GM18951 (cell line): ENCODE measurements at regions not wholly inside any gene's neighbourhood (a gene's known extent, or its start where the extent isn't known, plus 50 kb on each side); places are given as distances from the start of the nearest gene placed in this dataset.

Source experiments
- POLR2A ChIP-seq: IDR thresholded peaks from 4 replicates; pipeline ENCODE4 v1.6.1; 2011; ENCODE audit warnings: mild to moderate bottlenecking; ENCODE audit not compliant: insufficient read length, insufficient read depth; ENCODE audit errors: extremely low read depth
- in situ Hi-C: fragments of 300-500 bp; cut with MboI; formaldehyde crosslinking; loops from one replicate; pipeline ENCODE4 v1.12.0; 2022; ENCODE audit warnings: low sequenced_read_pairs, mixed read lengths, inconsistent platforms; ENCODE audit not compliant: unreplicated experiment

DNA sequence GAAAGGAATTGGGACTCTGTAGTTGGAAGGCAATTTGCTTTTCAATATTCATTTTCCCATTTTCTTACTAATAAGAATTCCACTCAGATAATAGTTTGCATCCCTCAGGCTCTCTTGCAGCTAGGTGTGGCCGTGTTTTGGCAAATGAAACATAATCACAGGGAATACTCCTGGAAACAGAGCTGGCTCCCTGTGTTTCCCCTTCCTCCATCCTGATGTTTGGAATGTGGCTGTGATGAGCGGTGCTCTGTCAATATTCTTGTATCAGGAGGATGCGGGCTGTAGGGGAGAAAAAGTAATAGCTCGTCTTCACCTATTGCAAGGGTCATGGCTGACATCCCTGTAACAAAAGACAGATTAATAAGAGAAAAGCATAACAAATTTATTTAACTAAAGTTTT lies 271.0 kb downstream of the MYCN start:
- in situ Hi-C loops, result no loop called here
- no peak for TF ChIP-seq POLR2A

DNA sequence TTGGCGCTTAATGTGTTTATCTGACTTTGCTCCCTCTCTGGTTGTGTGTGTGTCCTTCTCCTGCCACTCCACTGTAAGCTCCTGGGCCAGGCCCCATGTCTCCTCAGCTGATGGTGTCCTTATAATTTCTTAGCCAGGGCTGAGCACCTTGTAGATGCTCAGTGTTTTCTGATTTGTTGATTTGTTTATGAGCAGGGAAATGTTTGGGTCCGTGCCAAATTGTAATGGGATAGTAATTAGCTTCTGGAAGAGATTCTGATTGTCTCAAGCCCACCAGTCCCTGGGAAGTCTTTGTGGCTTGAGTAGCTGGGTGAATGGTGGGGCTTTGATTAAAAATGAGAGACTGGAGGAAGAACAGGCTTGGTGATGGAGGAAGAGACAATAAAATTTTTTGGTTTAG lies 270.5 kb downstream of the MYCN start:
- TF ChIP-seq POLR2A, result no peak
- in situ Hi-C loops, result no loop called here

DNA sequence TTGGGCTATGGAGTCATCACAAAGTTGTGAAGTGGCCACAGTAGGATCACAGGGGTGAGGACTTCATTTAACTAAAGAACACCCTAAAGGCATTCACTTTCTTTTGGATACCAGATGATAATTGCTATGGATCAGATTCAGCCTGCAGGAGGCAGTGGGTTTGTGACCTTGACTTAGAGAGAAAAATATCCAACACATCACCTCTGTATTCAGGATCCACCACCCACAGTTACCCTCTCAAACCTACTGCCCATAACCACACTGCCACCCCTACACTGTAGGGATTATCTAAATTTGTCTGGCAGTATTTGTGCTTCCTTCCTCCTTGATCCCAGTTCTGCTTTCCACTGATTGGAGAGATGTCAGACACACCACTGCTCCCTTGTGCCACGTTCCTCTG lies 269.4 kb downstream of the MYCN start:
- in situ Hi-C loops, result no loop called here
- no peak for TF ChIP-seq POLR2A

DNA sequence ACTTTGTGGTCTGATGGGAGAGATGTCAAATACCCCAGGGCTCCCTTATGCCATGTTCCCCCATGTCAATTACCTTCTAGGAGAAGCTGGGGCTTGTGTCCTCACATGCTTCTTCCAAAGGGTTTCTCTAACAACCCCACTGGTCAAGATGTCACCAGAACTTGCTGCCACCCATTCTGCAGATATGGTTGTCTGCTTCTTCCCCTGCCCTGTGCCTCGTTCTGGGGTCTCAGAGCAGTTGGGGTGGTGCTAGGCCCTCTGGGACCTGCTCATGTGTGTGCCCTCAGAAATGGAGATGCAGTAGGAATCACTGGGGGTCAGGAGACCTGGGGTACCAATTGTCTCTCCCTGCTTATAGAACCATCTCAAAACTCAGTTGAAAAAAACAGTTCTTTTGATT lies 268.6 kb downstream of the MYCN start:
- in situ Hi-C loops, result no loop called here
- TF ChIP-seq POLR2A, result no peak

DNA sequence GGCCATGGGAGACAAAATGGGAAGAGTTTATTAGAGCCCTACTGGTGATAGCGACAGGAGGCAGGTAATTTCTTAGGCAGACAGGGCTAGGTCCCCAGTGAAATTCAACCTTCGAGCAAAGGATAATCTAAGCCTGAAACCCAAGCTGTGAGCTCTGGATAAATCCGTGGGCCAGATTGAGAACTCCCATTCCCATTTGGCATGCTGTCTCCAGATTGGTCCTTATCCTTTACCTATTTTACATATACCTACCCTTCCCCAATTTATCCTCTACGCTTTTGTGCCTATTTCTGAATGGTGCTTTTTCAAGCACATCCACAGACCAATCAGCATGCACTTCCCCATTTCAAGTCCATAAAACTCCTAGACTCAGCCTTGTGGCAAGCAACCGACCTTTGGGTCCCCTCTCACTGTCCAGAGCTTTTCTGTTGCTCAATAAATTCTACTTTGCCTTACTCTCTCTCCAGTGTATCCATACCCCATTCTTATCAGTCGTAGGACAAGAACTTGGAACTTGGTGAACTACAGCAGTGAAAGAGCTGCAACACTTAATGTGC lies 268.0 kb downstream of the MYCN start:
- no peak for TF ChIP-seq POLR2A
- in situ Hi-C loops, result no loop called here

DNA sequence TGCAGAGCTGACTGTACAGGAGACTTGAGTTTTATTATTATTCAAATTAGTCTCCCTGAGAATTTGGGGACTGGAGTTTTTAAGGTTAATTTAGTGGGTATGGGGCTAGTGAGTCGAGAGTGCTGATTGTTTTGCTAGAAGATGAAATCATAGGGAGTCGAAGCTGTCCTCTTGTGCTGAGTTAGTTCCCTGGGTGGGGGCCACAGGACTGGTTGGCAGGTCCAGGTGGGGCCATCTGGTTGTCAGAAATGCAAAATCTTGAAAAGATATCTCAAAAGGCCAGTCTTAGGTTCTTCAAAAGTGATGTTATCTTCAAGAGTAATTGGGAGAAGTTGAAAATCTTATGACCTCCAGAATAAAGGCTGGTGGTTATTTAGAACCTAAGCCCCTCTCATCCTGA lies 267.3 kb downstream of the MYCN start:
- no peak for TF ChIP-seq POLR2A
- in situ Hi-C loops, result no loop called here

DNA sequence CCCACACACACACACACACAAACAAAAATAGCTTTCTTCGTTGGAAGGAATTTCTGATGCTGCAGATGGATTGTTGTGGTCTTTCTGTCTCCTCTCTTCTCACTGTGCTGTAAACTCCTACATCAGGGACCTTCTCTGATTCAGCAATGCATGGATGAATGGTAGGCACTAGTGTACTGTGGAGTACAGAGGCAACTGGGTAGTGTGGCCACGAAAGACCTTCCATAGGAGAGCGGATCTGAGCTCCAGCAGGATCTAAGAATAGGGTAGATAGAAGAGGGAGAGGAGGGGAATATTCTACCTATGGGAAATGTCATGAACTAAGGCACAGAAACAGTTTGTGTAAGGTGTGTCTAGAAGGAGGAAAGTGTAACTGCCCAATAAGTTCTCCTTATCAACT lies 266.8 kb downstream of the MYCN start:
- in situ Hi-C loops, result no loop called here
- TF ChIP-seq POLR2A, result no peak

DNA sequence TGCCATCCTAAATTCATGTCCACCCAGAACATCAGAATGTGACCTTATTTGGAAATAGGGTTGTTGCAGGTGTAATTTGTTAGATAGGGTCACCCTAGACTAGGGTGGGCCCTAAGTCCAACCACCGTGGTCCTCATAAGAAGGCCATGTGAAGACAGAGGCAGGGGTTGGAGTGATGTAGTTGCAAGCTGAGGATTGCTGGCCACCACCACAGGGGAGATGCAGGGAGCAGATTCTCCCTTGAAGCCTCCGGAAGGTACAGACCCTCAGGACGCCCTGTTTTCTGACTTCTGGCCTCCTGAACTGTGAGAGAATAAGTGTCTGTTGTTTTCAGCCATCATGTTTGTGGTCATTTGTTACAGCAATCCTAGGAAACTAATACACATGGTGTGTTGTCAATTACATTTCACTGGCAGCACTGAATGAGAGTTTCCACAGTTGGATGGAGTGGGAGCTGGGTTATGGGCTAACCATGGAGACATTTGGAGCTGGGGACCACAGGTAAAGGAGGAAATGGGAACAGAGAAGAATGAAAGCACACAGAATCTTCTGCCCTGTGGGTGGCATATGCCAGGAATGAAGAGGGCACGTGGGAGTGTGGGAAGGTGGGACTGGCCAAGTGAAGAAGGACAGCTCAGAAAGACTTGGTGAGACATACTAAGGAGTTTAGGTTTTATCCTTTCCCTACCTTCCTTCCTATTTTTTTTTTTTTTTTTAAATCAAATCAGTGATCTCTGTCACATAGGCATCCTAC lies 266.0 kb downstream of the MYCN start:
- in situ Hi-C loops, result no loop called here

DNA sequence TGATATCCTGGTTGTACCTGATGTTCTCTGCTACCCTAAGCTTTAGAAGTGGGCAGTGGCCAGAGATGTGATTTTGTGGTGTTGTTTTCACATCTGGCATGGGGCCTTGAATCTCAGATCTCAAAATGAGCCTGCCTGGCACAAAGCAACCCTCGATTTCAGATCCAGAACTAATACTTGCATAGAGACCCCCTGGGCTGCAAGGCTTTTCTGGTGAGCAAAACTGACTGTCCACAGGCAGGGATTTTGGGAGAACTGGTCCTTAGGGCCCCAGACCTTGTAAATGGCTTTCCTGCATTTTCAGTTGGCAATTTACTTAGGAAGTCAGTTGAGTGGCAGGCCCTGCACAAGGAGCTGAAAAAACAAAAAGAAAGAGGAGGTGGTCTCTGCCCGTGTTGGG lies 265.3 kb downstream of the MYCN start:
- in situ Hi-C loops, result no loop called here
- no peak for TF ChIP-seq POLR2A

More for the DNA sequence above, 266.0 kb downstream of the MYCN start:
- TF ChIP-seq POLR2A, result no peak

DNA sequence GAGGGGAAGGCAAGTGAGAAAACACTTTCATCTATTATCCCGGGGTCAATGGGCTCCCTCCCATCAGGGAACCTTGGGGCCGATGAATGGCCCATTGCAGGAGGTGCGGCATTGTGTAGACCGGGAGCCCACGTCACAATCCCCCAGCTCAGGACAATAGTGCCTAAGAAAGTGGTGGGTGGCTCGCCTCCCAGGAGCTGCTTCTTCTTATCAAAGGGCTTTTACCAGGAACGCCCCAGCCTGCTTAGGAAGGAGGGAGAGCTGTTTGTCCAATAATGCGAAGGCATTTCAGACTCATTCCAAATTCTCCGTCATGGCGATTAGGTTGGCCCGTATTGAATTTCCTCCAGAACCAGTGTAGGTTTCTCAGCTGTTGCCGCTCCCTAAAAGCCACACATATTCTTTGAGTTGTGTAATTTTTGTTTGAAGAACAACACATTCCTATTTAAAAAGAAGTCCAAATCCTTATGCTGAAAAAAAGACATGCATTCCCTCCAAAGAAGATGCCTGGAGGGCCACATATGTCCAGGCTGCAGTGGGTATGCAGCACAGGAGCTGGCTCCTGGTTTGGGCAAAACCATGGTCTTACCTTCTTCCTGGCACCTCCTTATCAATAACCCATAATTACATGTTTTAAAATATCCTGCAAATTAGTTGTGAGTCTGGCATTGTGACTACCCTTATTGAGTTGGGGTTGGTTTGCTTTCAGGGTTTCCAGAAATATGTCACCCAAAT lies 264.7 kb downstream of the MYCN start:
- in situ Hi-C loops, result no loop called here
- TF ChIP-seq POLR2A, result no peak

DNA sequence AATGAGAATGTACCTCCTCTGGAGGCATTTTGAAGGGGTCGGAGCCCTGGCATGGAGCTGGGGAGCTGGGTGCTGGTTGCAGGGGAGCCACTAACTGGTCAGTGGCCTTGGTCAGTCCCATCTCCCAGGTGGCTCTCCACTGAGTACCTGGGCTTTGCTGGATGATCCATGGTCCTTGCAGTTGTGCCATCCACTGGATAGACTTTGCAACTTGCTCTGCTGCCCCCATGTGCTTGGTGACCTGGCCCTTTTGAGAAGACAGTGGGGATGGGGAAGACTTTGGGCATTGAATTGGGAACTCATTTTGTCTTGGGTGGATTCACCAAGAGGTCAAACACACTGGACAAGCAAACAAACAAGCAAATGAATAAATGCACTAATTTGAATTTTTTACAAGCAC lies 263.9 kb downstream of the MYCN start:
- in situ Hi-C loops, result no loop called here
- no peak for TF ChIP-seq POLR2A

DNA sequence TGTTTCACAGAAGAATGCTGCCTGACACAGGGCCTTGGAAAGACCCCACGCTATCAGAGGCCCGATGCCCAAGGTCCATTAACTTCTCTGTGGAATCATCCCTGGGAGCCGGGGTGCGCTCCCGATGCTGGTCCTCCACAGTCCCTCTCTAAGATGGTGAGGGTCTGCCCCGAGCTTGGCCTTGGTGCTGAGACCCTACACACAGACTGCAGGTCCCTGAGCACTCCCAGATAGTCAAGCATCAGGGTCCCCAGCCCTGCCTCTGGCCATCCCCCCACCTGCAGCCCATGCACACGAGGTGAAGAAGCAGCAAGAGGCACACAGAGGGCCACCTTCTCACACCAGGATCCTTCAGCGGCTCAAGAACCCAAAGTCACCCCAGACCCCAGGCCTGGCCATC lies 263.3 kb downstream of the MYCN start:
- TF ChIP-seq POLR2A, result no peak
- in situ Hi-C loops, result no loop called here

DNA sequence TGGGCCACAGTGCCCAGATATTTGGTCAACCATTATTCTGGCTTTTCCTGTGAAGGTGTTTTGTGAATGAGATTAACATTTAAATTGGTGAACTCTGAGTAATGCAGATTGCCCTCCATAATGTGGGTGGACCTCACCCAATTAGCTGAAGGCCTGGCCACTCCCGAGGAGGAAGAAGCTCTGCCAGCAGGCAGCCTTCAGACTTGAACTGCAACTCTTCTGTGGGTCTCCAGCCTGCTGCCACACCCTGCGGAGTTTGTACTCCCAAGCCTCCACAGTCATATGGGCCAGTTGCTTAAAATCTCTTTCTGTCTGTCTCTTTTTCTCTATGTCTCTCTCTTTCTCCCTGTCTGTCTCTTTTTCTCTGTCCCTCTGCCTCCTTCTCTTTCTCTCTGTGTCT lies 262.7 kb downstream of the MYCN start:
- in situ Hi-C loops, result no loop called here
- TF ChIP-seq POLR2A, result no peak

DNA sequence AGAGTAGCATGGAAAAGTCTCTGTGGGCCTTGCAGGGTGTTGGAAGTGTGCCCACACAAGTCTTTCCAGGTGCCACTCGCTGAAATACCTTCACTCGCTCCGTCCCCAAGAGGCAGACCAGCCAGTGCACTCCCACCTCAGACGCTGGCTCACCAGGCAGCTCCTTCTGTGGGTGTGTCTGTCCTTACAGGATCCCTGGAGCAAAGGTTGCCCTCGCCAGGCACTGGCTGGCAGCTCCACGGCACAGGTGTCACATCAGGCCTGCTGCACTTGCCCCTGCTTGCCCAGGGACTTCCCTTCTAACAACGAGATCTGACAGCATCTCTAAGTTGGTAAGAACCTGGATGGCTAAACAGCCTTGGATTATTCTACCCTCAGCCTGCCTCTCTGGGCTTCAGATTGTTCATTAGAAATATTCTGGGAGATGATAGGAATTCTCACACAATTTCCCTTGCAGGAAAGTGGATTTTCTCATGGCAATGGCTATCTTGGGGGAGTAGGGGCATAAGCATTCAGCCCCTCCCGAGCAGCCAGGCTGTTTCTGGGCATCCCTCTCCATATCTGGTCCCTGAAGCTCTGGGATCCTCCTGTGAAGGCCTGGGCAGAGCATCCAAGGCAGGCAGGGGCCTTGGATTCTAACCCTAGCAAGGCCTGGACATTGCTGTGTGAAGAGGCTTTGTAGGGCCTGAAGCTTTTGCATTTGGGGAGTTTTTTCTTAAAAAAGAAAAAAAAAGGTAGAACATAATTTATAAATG lies 262.1 kb downstream of the MYCN start:
- in situ Hi-C loops, result no loop called here

DNA sequence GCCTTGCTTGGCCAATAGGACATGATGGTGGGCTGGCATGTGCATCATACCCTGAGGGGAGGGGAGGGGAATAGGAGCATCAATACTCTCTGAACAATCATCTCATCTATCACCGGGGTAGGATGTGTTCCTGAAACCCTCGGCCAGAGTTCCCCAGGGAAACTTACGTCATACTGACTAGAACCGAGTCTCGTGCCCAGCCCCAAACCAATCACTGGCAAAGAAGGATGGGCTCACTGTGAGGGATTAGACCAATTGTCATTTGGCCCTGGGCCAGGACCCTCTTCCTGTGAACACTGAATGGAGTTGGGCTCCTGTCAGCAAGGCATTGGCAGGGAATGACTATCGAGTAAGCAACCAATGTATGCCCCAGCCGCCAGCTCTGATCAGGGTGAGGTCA lies 261.5 kb downstream of the MYCN start:
- in situ Hi-C loops, result no loop called here
- no peak for TF ChIP-seq POLR2A

More for the DNA sequence above, 262.1 kb downstream of the MYCN start:
- no peak for TF ChIP-seq POLR2A
